Left ventricle myocardium inferior (tissue), 1 donor: ENCODE measurements at regions not wholly inside any gene's neighbourhood (a gene's known extent, or its start where the extent isn't known, plus 50 kb on each side); places are given as distances from the start of the nearest gene placed in this dataset.

Experiments used
- DNase-seq: peaks from one replicate; pipeline ENCODE4 v3.0.0-alpha.2; 2020
- H3K27ac ChIP-seq: fragments of 200-600 bp; replicated peaks from 2 replicates; pipeline ENCODE4 v1.8.0; 2021
- H3K27me3 ChIP-seq: fragments of 200-600 bp; 2 replicates; pipeline ENCODE4 v1.8.0; 2021; ENCODE audit warnings: low read depth
- H3K36me3 ChIP-seq: fragments of 200-600 bp; 2 replicates; pipeline ENCODE4 v1.8.0; 2021
- H3K4me1 ChIP-seq: fragments of 200-600 bp; 2 replicates; pipeline ENCODE4 v1.8.0; 2021
- H3K4me3 ChIP-seq: fragments of 200-600 bp; 2 replicates; pipeline ENCODE4 v1.8.0; 2021; ENCODE audit warnings: mild to moderate bottlenecking, moderate library complexity
- H3K9me3 ChIP-seq: fragments of 200-600 bp; replicated peaks from 2 replicates; pipeline ENCODE4 v1.8.0; 2021
- CTCF ChIP-seq: fragments of 200-600 bp; IDR thresholded peaks from 2 replicates; pipeline ENCODE4 v1.8.0; 2021; ENCODE audit warnings: antibody characterized with exemption, mild to moderate bottlenecking, borderline replicate concordance
- intact Hi-C: fragments of 100-400 bp; cut with micrococcal nuclease; formaldehyde crosslinking; loops from one replicate; pipeline ENCODE4 v1.11.0; 2022
- donor health status: DM: no; HTN: yes; CAD: no; lungs with severe emphysema.

- intact Hi-C loops, result no loop called here
- TF ChIP-seq CTCF, result no peak
- H3K27me3 ChIP-seq, result no peaks in the 10 kb centered on the region
- no peak overlapping the region for H3K4me3 ChIP-seq
- no peak overlapping the region for H3K27ac ChIP-seq
- H3K36me3 ChIP-seq, result no peaks in the 10 kb centered on the region
- H3K4me1 ChIP-seq, result no peaks in the 10 kb centered on the region
- peaks cover 4% of the 10 kb centered on the region for H3K9me3 ChIP-seq
- DNase-seq, result no peak
Measured at GRCh38 chr10:28418069-28418468, 114.8 kb upstream of the WAC start.

- intact Hi-C loops, result no loop called here
- H3K4me1 ChIP-seq, result no peaks in the 10 kb centered on the region
- TF ChIP-seq CTCF, result no peak
Measured at GRCh38 chr10:28425422-28425821, 107.5 kb upstream of the WAC start.

GRCh38 chr10:28426392-28427159 is 106.3 kb upstream of the WAC start:
- Histone ChIP-seq H3K27me3 (no peaks in the 10 kb centered on the region), H3K4me1 (no peaks in the 10 kb centered on the region), H3K27ac (no peak overlapping the region), H3K9me3 (no peaks in the 10 kb centered on the region), H3K4me3 (no peak overlapping the region), H3K36me3 (no peaks in the 10 kb centered on the region)
- intact Hi-C loops, result no loop called here
- no peak for TF ChIP-seq CTCF
- no peak for DNase-seq

More at GRCh38 chr10:28425422-28425821, 107.5 kb upstream of the WAC start:
- H3K27ac ChIP-seq, result no peak overlapping the region
- no peaks in the 10 kb centered on the region for H3K9me3 ChIP-seq
- no peak for DNase-seq
- H3K27me3 ChIP-seq, result no peaks in the 10 kb centered on the region
- H3K4me3 ChIP-seq, result no peak overlapping the region
- H3K36me3 ChIP-seq, result no peaks in the 10 kb centered on the region

DNA sequence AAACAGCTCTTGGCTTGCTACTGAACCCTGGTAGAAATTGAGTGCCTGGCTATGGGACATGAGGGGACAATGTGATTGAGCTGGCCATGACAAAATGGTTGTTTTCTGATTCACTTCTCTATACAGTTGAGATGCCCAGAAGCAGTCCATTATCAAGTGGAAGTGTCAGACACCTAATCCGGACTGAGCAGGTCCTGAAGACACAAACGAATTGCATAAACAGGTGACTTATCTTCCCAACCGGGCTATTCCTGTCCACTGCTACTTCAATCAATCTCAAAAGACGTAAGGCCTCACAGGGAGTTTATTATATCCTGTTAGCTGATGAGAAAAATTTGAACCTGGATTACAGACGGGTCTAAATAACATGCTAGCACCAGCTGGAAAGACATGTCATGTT is 105.5 kb upstream of the WAC start:
- no peak overlapping the region for H3K27ac ChIP-seq
- no peak overlapping the region for H3K4me3 ChIP-seq
- H3K9me3 ChIP-seq, result no peaks in the 10 kb centered on the region
- no peak for DNase-seq
- TF ChIP-seq CTCF, result no peak
- H3K4me1 ChIP-seq, result peaks cover 6% of the 10 kb centered on the region
- no peaks in the 10 kb centered on the region for H3K36me3 ChIP-seq
- intact Hi-C loops, result no loop called here
- no peaks in the 10 kb centered on the region for H3K27me3 ChIP-seq

DNA sequence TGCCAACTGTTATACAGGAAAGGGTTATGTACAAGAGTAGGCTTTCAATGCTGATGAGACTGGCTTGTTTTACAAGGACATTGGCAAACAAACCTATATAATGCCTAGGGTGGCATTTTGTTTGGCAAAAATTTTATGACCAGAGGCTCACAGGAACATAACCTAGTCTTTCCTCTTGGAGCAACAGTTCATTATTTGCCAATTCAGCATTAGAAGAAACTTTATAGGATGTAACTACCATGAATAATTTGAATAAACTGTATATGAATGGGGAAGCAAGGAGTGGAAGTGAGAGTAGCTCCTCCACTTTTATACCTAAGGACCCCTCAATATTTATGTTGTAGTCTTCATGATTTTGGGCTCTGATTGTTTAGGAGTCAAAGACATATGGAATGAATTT is 103.9 kb upstream of the WAC start:
- no peak for TF ChIP-seq CTCF
- H3K4me1 ChIP-seq, result peaks cover 7% of the 10 kb centered on the region
- DNase-seq, result no peak
- intact Hi-C loops, result no loop called here
- no peak overlapping the region for H3K4me3 ChIP-seq
- no peaks in the 10 kb centered on the region for H3K36me3 ChIP-seq
- no peaks in the 10 kb centered on the region for H3K27me3 ChIP-seq
- no peaks in the 10 kb centered on the region for H3K9me3 ChIP-seq
- H3K27ac ChIP-seq, result no peak overlapping the region
